ENCODE measurements at regions not wholly inside any gene's neighbourhood (a gene's known extent, or its start where the extent isn't known, plus 50 kb on each side); places are given as distances from the start of the nearest gene placed in this dataset.
A peak's percentile ranks its signal among the peaks of the same experiment; 100 is the strongest.

DNA sequence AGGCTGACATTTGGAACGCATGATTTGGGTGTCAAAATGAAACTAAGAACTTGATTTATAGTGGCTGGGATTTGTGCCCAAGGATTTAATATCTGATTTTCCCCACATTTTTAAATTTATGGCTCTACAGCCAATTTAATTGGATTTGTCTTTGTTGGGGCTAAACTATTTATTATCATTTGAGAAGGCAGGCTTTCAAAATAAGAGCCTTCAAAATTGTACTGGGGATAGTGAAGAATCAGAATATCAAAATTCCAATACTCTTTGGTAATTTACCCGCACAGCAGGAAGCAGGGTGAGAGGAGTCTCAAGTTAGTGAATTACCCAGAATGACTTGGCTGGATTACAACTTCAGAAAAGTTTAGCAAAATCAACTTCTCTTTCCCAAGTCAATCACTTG, 278.1 kb downstream of the LRATD1 start:
- DNase-seq (ENCODE audit: low spot score in 2 of 2), result no peak
- no peak overlapping the region for H3K27ac Mint-ChIP-seq
- ATAC-seq, result no peak
- H3K36me3 Mint-ChIP-seq, result no peaks in the 10 kb centered on the region
- peaks cover 0 to 8% of the 10 kb centered on the region in 2 donors for H3K9me3 Mint-ChIP-seq

DNA sequence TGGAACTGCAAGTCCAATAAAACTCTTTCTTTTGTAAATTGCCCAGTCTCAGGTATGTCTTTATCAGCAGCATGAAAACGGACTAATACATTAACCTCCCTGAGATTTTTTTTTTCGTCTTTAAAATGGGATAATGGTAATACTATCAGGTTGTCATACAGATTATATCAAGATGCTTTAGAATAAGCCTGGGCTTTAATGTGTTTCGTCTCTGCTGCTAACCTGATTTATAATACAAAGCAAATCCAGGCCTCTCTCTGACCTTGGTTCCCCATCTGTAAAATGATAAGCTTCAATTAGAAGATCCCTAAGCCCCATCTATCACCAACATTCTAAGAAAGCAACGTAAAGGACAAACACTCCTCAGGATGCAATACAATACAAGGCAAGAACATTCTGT, 283.5 kb downstream of the LRATD1 start:
- Mint-ChIP-seq H3K27ac (no peak overlapping the region), H3K9me3 (peaks cover 0 to 19% of the 10 kb centered on the region in 2 donors), H3K36me3 (peaks cover 0 to 7% of the 10 kb centered on the region in 2 donors)
- ATAC-seq (no peak), DNase-seq (ENCODE audit: low spot score in 2 of 2) (no peak)

DNA sequence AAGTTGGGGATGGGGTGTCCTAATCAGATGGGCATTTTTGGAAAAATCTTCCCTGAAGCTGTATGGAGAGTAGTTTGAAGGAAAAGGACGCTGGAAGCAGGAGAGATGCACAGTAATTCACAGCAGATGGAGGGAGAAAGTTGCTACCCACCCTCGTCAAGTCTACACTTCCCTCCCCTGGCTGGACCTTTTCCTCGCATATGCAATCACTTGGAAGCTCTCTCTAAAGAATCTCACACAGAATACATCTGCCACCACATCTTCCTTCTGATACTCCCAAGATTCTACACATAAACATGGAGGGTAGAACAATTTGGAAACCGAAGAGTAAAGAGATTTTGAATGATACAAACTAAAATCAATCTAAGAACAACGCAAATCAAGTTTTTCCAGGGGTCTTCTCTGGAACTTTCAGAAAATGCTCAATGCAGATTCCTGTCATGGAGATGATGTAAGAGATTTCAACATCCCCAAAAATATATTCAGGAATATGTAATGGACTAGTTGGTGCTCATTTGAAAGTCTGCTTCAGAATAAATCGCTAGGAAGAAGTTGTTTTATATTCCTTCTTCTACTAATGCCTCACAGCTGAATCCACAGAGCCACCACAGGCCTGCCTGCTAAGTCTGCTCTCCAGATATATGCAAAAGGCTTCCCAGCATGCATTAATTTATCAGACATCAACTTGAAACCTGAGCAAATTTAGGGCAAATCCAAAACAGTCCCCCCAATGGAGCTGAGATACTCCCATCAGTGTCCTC, 291.5 kb downstream of the LRATD1 start:
- Mint-ChIP-seq H3K27ac (no peak overlapping the region), H3K36me3 (no peaks in the 10 kb centered on the region), H3K9me3 (peaks cover 0 to 6% of the 10 kb centered on the region in 2 donors)
- no peak for DNase-seq (ENCODE audit: low spot score in 2 of 2)
- no peak for ATAC-seq

DNA sequence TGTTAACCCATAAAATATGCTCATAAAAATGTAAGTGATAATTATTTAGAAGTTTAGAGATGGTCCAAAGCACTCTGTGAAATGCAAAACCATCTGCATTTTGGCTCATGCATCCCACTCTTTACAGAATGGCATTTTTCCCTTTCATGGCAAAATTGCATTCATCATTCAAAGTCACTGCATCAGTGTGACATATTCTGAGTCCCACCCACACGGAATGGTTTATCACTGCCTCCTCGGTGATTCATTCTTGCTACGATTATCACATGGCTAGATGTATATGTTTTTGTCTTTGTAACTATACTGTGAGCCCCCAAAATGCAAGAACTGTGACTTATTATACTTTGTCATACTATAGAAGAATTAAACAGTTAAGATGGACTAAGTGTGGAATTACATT, 293.0 kb downstream of the LRATD1 start:
- H3K27ac Mint-ChIP-seq, result no peak overlapping the region
- DNase-seq (ENCODE audit: low spot score in 2 of 2) (no peak), ATAC-seq (no peak)
- H3K9me3 Mint-ChIP-seq, result peaks cover 0 to 6% of the 10 kb centered on the region in 2 donors
- H3K36me3 Mint-ChIP-seq, result no peaks in the 10 kb centered on the region

DNA sequence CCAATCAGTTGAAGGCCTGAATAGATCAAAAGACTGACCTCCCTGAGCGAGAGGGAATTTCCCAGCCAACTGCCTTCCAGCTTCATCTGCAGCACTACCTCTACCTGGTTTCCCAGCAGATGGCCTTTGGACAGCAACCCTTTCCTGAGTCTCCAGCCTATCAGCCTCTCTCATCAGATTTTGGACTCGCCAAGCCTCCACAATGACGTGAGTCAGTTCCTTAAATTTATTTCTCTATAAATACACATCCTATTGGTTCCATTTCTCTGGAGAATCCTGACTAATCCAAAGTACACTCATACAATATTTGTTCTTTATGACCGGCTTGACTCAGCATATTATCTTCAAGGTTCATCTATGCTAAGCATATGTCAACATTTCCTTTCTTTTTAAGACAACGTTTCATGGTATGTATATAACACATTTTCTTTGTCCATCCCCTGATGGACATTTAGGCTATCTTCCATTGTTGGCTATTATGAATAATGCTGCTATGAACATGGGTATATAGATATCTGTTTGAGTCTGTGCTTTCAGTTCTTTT, 294.6 kb downstream of the LRATD1 start:
- H3K27ac Mint-ChIP-seq, result no peak overlapping the region
- DNase-seq (ENCODE audit: low spot score in 2 of 2) (no peak), ATAC-seq (no peak)
- H3K9me3 Mint-ChIP-seq, result peaks cover 0 to 6% of the 10 kb centered on the region in 2 donors
- H3K36me3 Mint-ChIP-seq, result no peaks in the 10 kb centered on the region

DNA sequence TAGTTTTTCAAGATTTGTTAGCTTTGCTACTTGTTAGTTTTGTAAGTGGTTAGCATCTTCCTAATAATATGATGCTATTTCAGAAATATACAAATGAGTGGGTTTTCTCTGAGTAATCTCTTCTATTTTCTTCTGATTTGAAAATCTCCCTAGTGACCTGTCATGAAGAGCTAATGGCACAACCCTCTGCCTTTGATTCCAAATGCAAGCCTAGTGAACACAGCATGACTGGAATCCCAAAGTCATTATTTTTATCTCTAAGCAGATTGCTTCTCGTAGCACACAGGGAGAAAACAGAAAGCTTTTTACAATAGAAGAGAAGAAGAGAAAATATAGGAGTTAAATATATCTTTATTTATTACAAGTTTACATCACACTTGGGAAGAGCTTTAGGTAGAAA, 295.5 kb downstream of the LRATD1 start:
- no peaks in the 10 kb centered on the region for H3K36me3 Mint-ChIP-seq
- DNase-seq (ENCODE audit: low spot score in 2 of 2), result no peak
- H3K9me3 Mint-ChIP-seq, result peaks cover 0 to 6% of the 10 kb centered on the region in 2 donors
- no peak overlapping the region for H3K27ac Mint-ChIP-seq
- no peak for ATAC-seq

DNA sequence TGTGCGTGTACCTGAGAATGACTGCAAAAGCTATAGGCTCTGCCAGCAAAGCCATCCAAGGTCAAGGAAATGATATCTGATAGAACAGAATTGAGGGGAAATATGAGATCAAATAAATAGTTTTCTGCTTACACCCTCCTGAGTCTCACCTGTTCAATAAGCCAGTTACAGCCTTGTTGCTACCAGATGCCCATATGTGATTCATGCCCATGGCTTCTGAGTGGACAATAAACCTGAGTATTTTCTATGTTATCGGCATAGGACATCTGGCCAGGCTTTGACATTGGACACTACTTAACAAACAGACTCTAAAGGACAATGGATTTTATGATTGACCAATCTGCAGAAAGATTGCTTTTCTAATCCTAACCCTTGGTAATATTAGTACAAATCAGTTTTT, 297.9 kb downstream of the LRATD1 start:
- H3K27ac Mint-ChIP-seq, result no peak overlapping the region
- H3K36me3 Mint-ChIP-seq, result no peaks in the 10 kb centered on the region
- DNase-seq (ENCODE audit: low spot score in 2 of 2) (no peak), ATAC-seq (no peak)
- no peaks in the 10 kb centered on the region for H3K9me3 Mint-ChIP-seq

DNA sequence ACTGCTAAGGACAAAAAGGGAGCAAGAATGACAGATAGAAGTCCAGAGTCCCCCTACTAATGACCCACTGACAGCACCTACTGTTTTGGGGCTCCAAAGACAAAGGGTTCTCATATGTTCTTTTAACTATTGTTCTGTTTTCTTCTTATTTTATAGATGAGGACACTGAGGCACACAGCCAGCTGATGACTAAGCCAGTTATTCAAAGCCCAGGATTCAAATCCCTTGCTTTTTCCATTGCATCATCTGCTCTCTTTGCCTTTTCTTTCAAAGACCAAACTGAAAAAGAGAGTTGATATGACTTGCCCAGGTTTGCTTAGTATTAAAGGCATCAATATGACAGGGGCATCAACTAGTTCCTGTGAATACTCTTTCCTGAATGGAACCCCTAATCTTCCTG, 299.8 kb downstream of the LRATD1 start:
- no peak for DNase-seq (ENCODE audit: low spot score in 2 of 2)
- Mint-ChIP-seq H3K27ac (no peak overlapping the region), H3K36me3 (no peaks in the 10 kb centered on the region), H3K9me3 (peaks cover 6 to 10% of the 10 kb centered on the region in 2 donors)
- no peak for ATAC-seq

DNA sequence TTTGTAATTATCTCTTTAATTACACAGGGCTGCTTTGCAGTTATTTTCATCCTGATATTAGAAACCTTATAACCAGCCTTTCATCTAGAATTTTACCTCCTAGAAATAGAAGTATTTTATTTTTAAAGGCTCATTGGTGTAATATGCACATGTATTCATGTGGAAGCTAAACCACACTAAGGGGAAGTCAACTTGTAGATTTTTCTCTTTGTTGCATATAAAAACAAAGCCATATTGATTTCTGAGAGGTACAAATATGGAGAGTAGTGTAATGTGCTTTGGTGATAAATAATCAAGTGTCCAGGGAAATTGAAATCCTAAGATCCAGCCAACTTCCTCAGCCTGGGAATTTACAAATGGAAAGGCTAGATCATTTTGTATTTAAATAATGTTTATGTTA, 301.2 kb downstream of the LRATD1 start:
- no peak overlapping the region for H3K27ac Mint-ChIP-seq
- no peak for DNase-seq (ENCODE audit: low spot score in 2 of 2)
- no peaks in the 10 kb centered on the region for H3K36me3 Mint-ChIP-seq
- H3K9me3 Mint-ChIP-seq, result peaks cover 6 to 10% of the 10 kb centered on the region in 2 donors
- ATAC-seq, result no peak

DNA sequence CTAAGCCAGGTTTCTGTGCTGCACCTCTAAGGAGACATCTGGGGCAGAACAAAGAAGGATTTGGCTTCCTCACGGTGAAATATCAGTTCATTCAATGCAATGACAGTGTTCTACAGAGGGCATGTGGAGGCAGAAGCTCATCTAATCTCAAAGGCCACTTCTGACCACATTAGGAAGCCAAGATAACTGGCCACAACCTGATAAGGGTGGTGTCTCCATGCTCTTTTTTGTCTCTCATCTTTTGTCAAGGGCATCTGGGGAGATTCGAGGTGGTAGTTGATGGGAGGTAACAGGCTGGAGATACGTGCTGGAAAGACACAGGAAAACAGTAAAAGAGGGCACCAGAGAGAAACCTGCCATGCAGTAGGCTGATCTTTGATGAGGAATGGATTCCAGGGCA, 303.9 kb downstream of the LRATD1 start:
- DNase-seq (ENCODE audit: low spot score in 2 of 2) (no peak), ATAC-seq (no peak)
- Mint-ChIP-seq H3K9me3 (peaks cover 15 to 18% of the 10 kb centered on the region in 2 donors), H3K36me3 (no peaks in the 10 kb centered on the region), H3K27ac (no peak overlapping the region)

DNA sequence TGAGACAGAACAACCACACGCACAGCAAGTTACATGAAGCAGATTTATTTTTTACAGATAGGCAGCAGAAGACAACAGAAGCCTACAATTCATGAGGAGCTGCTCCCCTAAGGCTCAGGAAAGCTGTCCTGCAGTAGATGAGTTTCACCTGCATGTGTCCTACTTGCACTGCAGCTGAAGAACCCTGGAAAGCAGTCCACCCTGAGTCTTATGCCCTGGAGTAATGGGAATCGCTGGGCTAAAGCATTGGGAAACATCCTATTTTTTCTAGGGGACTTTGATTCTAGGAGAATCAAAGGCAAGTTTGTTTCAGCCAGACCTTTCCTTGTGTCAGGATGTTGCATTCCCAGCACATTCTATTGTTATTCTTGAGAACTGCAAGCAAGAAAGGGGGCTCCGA, 304.8 kb downstream of the LRATD1 start:
- DNase-seq (ENCODE audit: low spot score in 2 of 2), result no peak
- no peak for ATAC-seq
- Mint-ChIP-seq H3K27ac (no peak overlapping the region), H3K9me3 (peaks cover 16 to 18% of the 10 kb centered on the region in 2 donors), H3K36me3 (no peaks in the 10 kb centered on the region)

DNA sequence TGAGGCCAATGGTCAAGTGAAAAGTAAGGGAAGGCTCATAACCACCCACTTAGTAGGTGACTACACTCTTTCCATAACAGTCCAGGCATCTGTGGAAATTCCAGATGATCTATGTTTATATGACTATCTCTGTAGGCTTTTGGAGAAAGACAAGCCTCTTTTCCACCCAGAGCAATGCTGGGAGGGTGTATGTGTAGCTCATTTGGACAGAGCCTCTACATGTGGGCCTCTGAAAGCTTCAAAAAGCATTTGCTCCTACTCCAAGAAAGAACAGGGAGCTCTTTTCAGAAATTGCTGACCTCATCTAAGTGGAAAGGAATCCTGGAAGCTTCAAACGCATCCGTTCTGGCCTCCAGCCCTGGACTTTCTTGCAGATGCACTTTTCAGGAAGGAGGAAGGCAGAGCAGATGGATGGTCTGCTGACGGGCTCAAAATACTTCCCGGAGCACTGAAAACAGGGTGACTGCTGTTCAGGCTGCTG, 308.7 kb downstream of the LRATD1 start:
- H3K27ac Mint-ChIP-seq, result no peak overlapping the region
- H3K36me3 Mint-ChIP-seq, result peaks cover 0 to 5% of the 10 kb centered on the region in 2 donors
- DNase-seq (ENCODE audit: low spot score in 2 of 2), result no peak
- ATAC-seq, result no peak
- peaks cover 18 to 22% of the 10 kb centered on the region in 2 donors for H3K9me3 Mint-ChIP-seq

DNA sequence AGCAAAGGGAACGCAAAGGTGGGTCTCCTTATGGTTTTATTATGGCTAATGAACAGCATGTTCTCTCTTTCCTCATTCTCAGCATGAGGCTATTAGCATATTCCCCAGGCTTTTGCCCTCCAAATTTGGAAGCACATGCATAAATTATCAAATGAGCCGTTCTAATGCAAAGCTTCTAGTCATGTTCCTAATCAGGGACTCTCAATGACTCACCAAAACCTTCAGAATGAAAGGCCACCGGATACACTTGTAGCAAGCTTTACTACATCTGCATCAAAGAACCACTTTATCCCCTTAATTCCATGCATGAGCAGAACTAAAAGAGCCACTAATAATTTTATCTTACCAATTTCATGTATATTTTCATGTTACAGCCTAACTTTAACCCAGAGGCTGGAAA, 310.5 kb downstream of the LRATD1 start:
- peaks cover 0 to 5% of the 10 kb centered on the region in 2 donors for H3K36me3 Mint-ChIP-seq
- no peak for DNase-seq (ENCODE audit: low spot score in 2 of 2)
- peaks cover 8 to 16% of the 10 kb centered on the region in 2 donors for H3K9me3 Mint-ChIP-seq
- no peak for ATAC-seq
- H3K27ac Mint-ChIP-seq, result no peak overlapping the region

DNA sequence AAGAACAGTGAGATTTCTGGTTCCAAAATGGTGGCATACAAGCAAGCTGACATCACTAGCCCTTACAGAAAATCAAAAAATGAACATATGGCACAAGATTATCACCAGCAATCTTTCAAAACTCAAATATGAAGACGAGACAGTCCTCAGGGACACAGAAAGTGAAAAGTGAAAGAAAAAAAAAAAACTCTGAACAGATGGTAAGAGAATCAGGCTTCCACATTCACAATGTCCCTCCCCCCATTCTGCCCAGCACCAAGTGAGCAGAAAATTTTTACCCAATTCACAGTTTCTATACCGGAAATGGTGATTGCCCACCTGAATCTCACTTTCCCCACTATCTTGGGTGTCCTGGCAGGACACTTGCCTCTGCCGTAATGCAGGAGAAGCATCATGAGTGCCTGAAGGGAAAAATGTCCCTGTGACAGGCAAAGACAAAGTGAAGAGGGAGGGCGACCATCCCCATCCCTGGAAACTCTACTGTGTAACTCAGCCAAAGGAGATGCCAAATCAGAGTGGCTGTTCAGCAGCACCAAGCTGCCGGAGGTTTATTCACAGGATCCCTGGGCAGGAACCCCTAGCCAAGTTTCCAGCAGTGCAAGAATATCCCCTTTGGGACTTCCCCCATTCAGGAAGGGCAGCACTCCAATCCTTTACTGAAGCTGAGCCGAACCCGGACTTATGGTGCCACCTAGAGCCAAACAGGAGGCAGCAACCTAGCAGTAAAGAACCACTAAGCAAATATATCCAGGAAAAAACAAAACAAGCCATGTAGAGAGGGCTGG, 312.2 kb downstream of the LRATD1 start:
- no peak for ATAC-seq
- DNase-seq (ENCODE audit: low spot score in 2 of 2), result no peak
- H3K9me3 Mint-ChIP-seq, result peaks cover 8 to 16% of the 10 kb centered on the region in 2 donors
- H3K36me3 Mint-ChIP-seq, result peaks cover 0 to 5% of the 10 kb centered on the region in 2 donors
- no peak overlapping the region for H3K27ac Mint-ChIP-seq

DNA sequence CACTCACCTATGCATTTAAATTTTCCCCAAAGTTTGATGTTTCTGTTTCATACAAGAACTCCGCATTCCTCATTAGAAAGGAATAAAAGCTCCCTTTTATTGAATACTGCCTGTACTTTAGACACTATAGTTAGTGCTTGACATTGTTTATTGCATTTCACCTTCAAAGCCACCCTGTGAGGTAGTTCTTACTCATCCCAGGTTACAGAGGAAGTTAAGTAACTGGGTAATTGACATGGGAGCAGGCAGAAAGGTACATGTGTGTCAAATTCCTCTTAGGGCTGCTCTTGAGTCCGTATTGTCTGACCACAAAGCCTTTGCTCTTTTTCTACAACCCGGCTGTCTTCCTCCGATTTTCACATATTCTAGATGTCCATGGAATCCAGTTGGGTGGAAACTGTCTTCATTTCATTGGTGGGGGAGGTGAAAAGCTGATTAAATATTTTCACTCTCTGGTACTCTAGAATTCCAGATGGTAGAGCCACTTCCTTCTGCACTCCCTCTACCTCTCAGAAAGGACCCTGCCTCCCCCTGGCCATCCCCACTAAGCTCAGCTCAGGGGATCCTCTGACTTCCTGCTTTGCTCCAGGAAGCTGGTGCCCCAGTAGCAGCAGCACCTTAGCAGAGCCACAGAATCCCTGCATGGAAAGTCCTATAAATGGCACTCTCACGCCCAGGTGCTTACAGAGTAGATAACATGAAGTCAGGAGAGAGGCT, 319.2 kb downstream of the LRATD1 start:
- H3K27ac Mint-ChIP-seq, result no peak overlapping the region
- no peak for ATAC-seq
- no peak for DNase-seq (ENCODE audit: low spot score in 2 of 2)
- no peaks in the 10 kb centered on the region for H3K36me3 Mint-ChIP-seq
- H3K9me3 Mint-ChIP-seq, result peaks cover 6 to 13% of the 10 kb centered on the region in 2 donors

DNA sequence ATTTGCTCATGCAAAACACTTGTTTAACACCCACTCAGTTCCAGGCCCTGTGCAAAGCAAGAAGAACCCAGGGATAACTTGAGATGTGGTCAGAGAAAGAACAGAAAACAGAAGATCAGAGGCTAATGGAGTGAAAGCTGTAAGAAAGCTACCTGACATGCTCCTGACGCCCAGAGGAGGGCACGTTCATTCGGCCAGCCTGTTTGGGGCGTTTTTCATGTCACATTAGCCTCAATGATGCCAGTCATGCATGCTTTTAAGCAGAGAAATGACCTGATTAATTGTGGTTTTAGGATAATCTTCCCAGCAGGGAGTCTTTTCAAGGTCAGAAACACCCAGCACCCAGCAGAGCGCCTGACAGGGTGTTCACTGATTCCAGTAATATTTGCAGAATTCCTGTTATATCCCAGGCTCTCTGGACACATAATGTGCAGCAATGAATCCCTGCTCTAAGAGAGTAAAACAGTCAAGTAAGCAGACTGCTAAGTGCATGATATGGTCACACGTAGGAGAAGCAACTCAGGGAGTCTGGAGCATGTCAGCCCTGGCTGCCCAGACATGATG, 320.0 kb downstream of the LRATD1 start:
- peaks cover 6 to 13% of the 10 kb centered on the region in 2 donors for H3K9me3 Mint-ChIP-seq
- H3K27ac Mint-ChIP-seq, result peak overlapping the region in 1 of 2 donors; percentile 18
- DNase-seq (ENCODE audit: low spot score in 2 of 2) (no peak), ATAC-seq (no peak)
- no peaks in the 10 kb centered on the region for H3K36me3 Mint-ChIP-seq

Measured in activated naive CD4-positive, alpha-beta T cell treated with anti-CD3 and anti-CD28 coated beads, Interleukin-2, amount 50 U/mL, for 72 hours (primary cell).